CD4-positive, alpha-beta memory T cell (primary cell): ENCODE measurements at regions not wholly inside any gene's neighbourhood (a gene's known extent, or its start where the extent isn't known, plus 50 kb on each side); places are given as distances from the start of the nearest gene placed in this dataset.

Source experiments
- CTCF ChIA-PET: fragments of 350-600 bp; sonication (Branson Sonifier 250); formaldehyde crosslinking; loops from one replicate; lab custom pipeline; 2021; ENCODE audit warnings: inconsistent platforms; ENCODE audit not compliant: partially characterized antibody; lab: Charles Lee
- POLR2A ChIA-PET: fragments of 350-600 bp; sonication (Branson Sonifier 250); formaldehyde crosslinking; loops from one replicate; lab custom pipeline; 2021; ENCODE audit not compliant: partially characterized antibody; lab: Charles Lee
- DNase-seq, 5 donors: peaks; one replicate each; pipeline versions ENCODE4 v3.0.0 to v3.0.0-alpha.2; 2020 to 2022; ENCODE audit warnings: mixed read lengths in 1 of 5
- H3K27ac ChIP-seq: one replicate; pipeline ENCODE4 v1.7.0; 2013; ENCODE audit warnings: low read depth, low read length
- H3K27me3 ChIP-seq: 2 replicates; pipeline ENCODE4 v1.7.0; 2013; ENCODE audit warnings: mild to moderate bottlenecking, low read length, moderate library complexity; ENCODE audit not compliant: insufficient read depth
- H3K36me3 ChIP-seq: 2 replicates; pipeline ENCODE4 v1.7.0; 2013; ENCODE audit warnings: mild to moderate bottlenecking, low read length, moderate library complexity; ENCODE audit not compliant: insufficient read depth
- H3K4me1 ChIP-seq: 2 replicates; pipeline ENCODE4 v1.7.0; 2013; ENCODE audit warnings: mild to moderate bottlenecking, low read length, moderate library complexity; ENCODE audit not compliant: insufficient read depth
- H3K4me3 ChIP-seq, 2 donors: one replicate each; pipeline ENCODE4 v1.7.0; 2013; ENCODE audit warnings: low read length in 2 of 2, mild to moderate bottlenecking in 1 of 2
- H3K9me3 ChIP-seq, 2 donors: one replicate each; pipeline ENCODE4 v1.7.0; 2013; ENCODE audit warnings: low read length in 2 of 2, control low read depth in 1 of 2; ENCODE audit not compliant: control insufficient read depth in 1 of 2
- H3K27ac Mint-ChIP-seq, 7 donors: one replicate each; pipeline ENCODE4 v1.8.0; 2020 to 2021; ENCODE audit warnings: mixed read lengths in 7 of 7, mild to moderate bottlenecking in 6 of 7, inconsistent platforms in 3 of 7, moderate library complexity in 3 of 7
- H3K27me3 Mint-ChIP-seq, 2 donors: one replicate each; pipeline ENCODE4 v1.8.0; 2020 to 2021; ENCODE audit warnings: mixed read lengths in 2 of 2
- H3K36me3 Mint-ChIP-seq, 2 donors: one replicate each; pipeline ENCODE4 v1.8.0; 2020 to 2021; ENCODE audit warnings: mixed read lengths in 2 of 2, inconsistent platforms in 1 of 2, mild to moderate bottlenecking in 1 of 2
- H3K4me1 Mint-ChIP-seq, 4 donors: one replicate each; pipeline ENCODE4 v1.8.0; 2020 to 2021; ENCODE audit warnings: mixed read lengths in 4 of 4, mild to moderate bottlenecking in 1 of 4
- H3K4me3 Mint-ChIP-seq, 8 donors: one replicate each; pipeline ENCODE4 v1.8.0; 2020 to 2021; ENCODE audit warnings: mixed read lengths in 8 of 8, mild to moderate bottlenecking in 7 of 8, moderate library complexity in 6 of 8, inconsistent platforms in 3 of 8
- H3K9me3 Mint-ChIP-seq, 8 donors: one replicate each; pipeline ENCODE4 v1.8.0; 2020 to 2021; ENCODE audit warnings: mixed read lengths in 8 of 8, mild to moderate bottlenecking in 5 of 8, inconsistent platforms in 3 of 8, moderate library complexity in 1 of 8
- intact Hi-C: fragments of 100-400 bp; cut with micrococcal nuclease; formaldehyde crosslinking; loops from one replicate; pipeline ENCODE4 v1.15.1; 2023

- intact Hi-C loops = no loop called here
- DNase-seq = no peak
- H3K9me3 ChIP-seq = no peaks in the 10 kb centered on the region
- no peak overlapping the region for H3K27ac Mint-ChIP-seq
- H3K4me1 Mint-ChIP-seq = no peaks in the 10 kb centered on the region
- peaks cover 15 to 18% of the 10 kb centered on the region in 2 donors for H3K27me3 Mint-ChIP-seq
- H3K36me3 Mint-ChIP-seq = no peaks in the 10 kb centered on the region
- H3K27ac ChIP-seq = no peak overlapping the region
- peaks cover 0 to 14% (median 6%) of the 10 kb centered on the region in 8 donors for H3K9me3 Mint-ChIP-seq
- no peak overlapping the region for H3K4me3 Mint-ChIP-seq
- no peaks in the 10 kb centered on the region for H3K27me3 ChIP-seq
- ChIA-PET POLR2A (no interaction called here), CTCF (interaction anchor here (1.0 to 1.2 kb wide), 2 partner anchors 114 to 726 kb away, joined by 3 read pairs; no protein-coding TSS in a partner anchor)
- no peaks in the 10 kb centered on the region for H3K36me3 ChIP-seq
- H3K4me3 ChIP-seq = no peak overlapping the region
- no peaks in the 10 kb centered on the region for H3K4me1 ChIP-seq
These were observed 188.2 kb downstream of the ERMARD start for GRCh38 chr6:169939554-169940164.

- H3K27me3 ChIP-seq = no peaks in the 10 kb centered on the region
- intact Hi-C loops = no loop called here
These were observed 187.3 kb downstream of the ERMARD start for GRCh38 chr6:169938731-169939130.

GRCh38 chr6:169938262-169938701 lies 186.9 kb downstream of the ERMARD start:
- no peaks in the 10 kb centered on the region for H3K9me3 ChIP-seq
- no peak overlapping the region for H3K27ac ChIP-seq
- DNase-seq = no peak
- H3K4me1 ChIP-seq = no peaks in the 10 kb centered on the region
- intact Hi-C loops = no loop called here
- H3K36me3 ChIP-seq = no peaks in the 10 kb centered on the region
- Mint-ChIP-seq H3K4me1 (no peaks in the 10 kb centered on the region), H3K9me3 (peaks cover 0 to 5% (median 2%) of the 10 kb centered on the region in 8 donors), H3K27ac (no peak overlapping the region), H3K36me3 (no peaks in the 10 kb centered on the region), H3K27me3 (peaks cover 12% of the 10 kb centered on the region in 2 donors), H3K4me3 (no peak overlapping the region)
- CTCF ChIA-PET = interaction anchor here (0.6 to 1.2 kb wide), 2 partner anchors 13 to 725 kb away, joined by 3 read pairs; no protein-coding TSS in a partner anchor
- POLR2A ChIA-PET = no interaction called here
- no peak overlapping the region for H3K4me3 ChIP-seq
- H3K27me3 ChIP-seq = no peaks in the 10 kb centered on the region

More at GRCh38 chr6:169938731-169939130, 187.3 kb downstream of the ERMARD start:
- Histone ChIP-seq H3K9me3 (no peaks in the 10 kb centered on the region), H3K4me3 (no peak overlapping the region), H3K36me3 (no peaks in the 10 kb centered on the region), H3K27ac (no peak overlapping the region), H3K4me1 (no peaks in the 10 kb centered on the region)
- Mint-ChIP-seq H3K4me3 (no peak overlapping the region), H3K27me3 (peaks cover 12 to 14% of the 10 kb centered on the region in 2 donors), H3K36me3 (no peaks in the 10 kb centered on the region), H3K9me3 (peaks cover 0 to 8% (median 4%) of the 10 kb centered on the region in 8 donors), H3K27ac (peak overlapping the region in 1 of 7 donors; percentile 10), H3K4me1 (no peaks in the 10 kb centered on the region)
- POLR2A ChIA-PET = no interaction called here
- DNase-seq = no peak
- CTCF ChIA-PET = interaction anchor here (1.2 kb wide), 1 partner anchor 726 kb away, joined by 3 read pairs; no protein-coding TSS in a partner anchor

- no peak for DNase-seq
- H3K36me3 Mint-ChIP-seq = no peaks in the 10 kb centered on the region
- H3K27me3 Mint-ChIP-seq = peaks cover 10 to 11% of the 10 kb centered on the region in 2 donors
- intact Hi-C loops = no loop called here
- H3K9me3 Mint-ChIP-seq = peaks cover 0 to 2% (median 0%) of the 10 kb centered on the region in 8 donors
- H3K4me1 ChIP-seq = no peaks in the 10 kb centered on the region
- CTCF ChIA-PET = interaction anchor here (0.6 kb wide), 1 partner anchor 14 kb away, joined by 3 read pairs; no protein-coding TSS in a partner anchor
- POLR2A ChIA-PET = no interaction called here
- H3K36me3 ChIP-seq = no peaks in the 10 kb centered on the region
- no peaks in the 10 kb centered on the region for H3K9me3 ChIP-seq
- H3K27ac ChIP-seq = no peak overlapping the region
- no peak overlapping the region for H3K4me3 ChIP-seq
- H3K27ac Mint-ChIP-seq = no peak overlapping the region
- H3K4me1 Mint-ChIP-seq = no peaks in the 10 kb centered on the region
- H3K4me3 Mint-ChIP-seq = no peak overlapping the region
- H3K27me3 ChIP-seq = no peaks in the 10 kb centered on the region
These were observed 186.2 kb downstream of the ERMARD start for GRCh38 chr6:169937389-169938261.

- ChIA-PET POLR2A (no interaction called here), CTCF (no interaction called here)
- peak overlapping the region in 1 of 8 donors; percentile 20 for H3K4me3 Mint-ChIP-seq
- no peaks in the 10 kb centered on the region for H3K4me1 ChIP-seq
- intact Hi-C loops = no loop called here
- H3K27me3 ChIP-seq = no peaks in the 10 kb centered on the region
- H3K27ac ChIP-seq = no peak overlapping the region
- H3K36me3 ChIP-seq = no peaks in the 10 kb centered on the region
- H3K4me1 Mint-ChIP-seq = no peaks in the 10 kb centered on the region
- no peaks in the 10 kb centered on the region for H3K9me3 ChIP-seq
- H3K9me3 Mint-ChIP-seq = no peaks in the 10 kb centered on the region
- H3K27me3 Mint-ChIP-seq = peaks cover 6 to 10% of the 10 kb centered on the region in 2 donors
- H3K27ac Mint-ChIP-seq = no peak overlapping the region
- H3K4me3 ChIP-seq = no peak overlapping the region
- DNase-seq = no peak
- H3K36me3 Mint-ChIP-seq = no peaks in the 10 kb centered on the region
These were observed 185.0 kb downstream of the ERMARD start for GRCh38 chr6:169936355-169936975.

- intact Hi-C loops = no loop called here
- CTCF ChIA-PET = no interaction called here
- DNase-seq = no peak
These were observed 184.4 kb downstream of the ERMARD start for GRCh38 chr6:169935861-169936260.

GRCh38 chr6:169935348-169935718 lies 183.9 kb downstream of the ERMARD start:
- H3K27ac Mint-ChIP-seq = no peak overlapping the region
- no peak for DNase-seq
- ChIA-PET POLR2A (no interaction called here), CTCF (no interaction called here)
- Histone ChIP-seq H3K4me3 (no peak overlapping the region), H3K9me3 (no peaks in the 10 kb centered on the region), H3K27ac (no peak overlapping the region), H3K36me3 (no peaks in the 10 kb centered on the region), H3K4me1 (no peaks in the 10 kb centered on the region), H3K27me3 (no peaks in the 10 kb centered on the region)
- no peaks in the 10 kb centered on the region for H3K9me3 Mint-ChIP-seq
- H3K36me3 Mint-ChIP-seq = no peaks in the 10 kb centered on the region
- no peaks in the 10 kb centered on the region for H3K4me1 Mint-ChIP-seq
- intact Hi-C loops = no loop called here
- H3K27me3 Mint-ChIP-seq = peaks cover 6 to 10% of the 10 kb centered on the region in 2 donors
- H3K4me3 Mint-ChIP-seq = no peak overlapping the region

More at GRCh38 chr6:169935861-169936260, 184.4 kb downstream of the ERMARD start:
- peaks cover 6 to 10% of the 10 kb centered on the region in 2 donors for H3K27me3 Mint-ChIP-seq
- no peaks in the 10 kb centered on the region for H3K9me3 Mint-ChIP-seq
- H3K4me3 Mint-ChIP-seq = no peak overlapping the region
- no peaks in the 10 kb centered on the region for H3K36me3 ChIP-seq
- H3K4me1 ChIP-seq = no peaks in the 10 kb centered on the region
- no peaks in the 10 kb centered on the region for H3K4me1 Mint-ChIP-seq
- POLR2A ChIA-PET = no interaction called here
- H3K27me3 ChIP-seq = no peaks in the 10 kb centered on the region
- H3K36me3 Mint-ChIP-seq = no peaks in the 10 kb centered on the region
- no peaks in the 10 kb centered on the region for H3K9me3 ChIP-seq
- H3K27ac Mint-ChIP-seq = no peak overlapping the region
- H3K27ac ChIP-seq = no peak overlapping the region
- H3K4me3 ChIP-seq = no peak overlapping the region
